ENCODE measurements at regions not wholly inside any gene's neighbourhood (a gene's known extent, or its start where the extent isn't known, plus 50 kb on each side); places are given as distances from the start of the nearest gene placed in this dataset.

DNA sequence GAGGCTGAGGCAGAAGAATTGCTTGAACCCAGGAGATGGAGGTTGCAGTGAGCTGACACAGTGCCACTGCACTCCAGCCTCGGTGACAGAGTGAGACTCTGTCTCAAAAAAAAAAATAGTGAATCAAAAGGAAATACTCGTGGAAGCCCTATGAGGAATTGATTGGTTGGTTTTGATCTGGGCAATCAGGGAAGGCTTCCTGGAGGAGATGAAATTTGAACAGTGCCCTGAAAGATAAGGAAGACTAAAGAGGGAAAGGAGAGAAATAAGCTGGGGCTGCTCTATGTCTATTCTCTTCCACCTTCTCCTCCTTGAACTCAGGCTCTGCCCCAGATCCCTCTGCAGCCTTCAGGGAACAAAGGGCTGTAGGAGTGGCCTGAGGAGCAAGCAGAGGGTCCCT, 54.1 kb downstream of the IRF2BPL start:
- H3K27me3 ChIP-seq (ENCODE audit: control insufficient read depth, insufficient read depth, low read length): no peaks in the 10 kb centered on the region
- H3K4me3 ChIP-seq (ENCODE audit: low read depth, low read length): no peak overlapping the region
- TF ChIP-seq, protein P1, sequence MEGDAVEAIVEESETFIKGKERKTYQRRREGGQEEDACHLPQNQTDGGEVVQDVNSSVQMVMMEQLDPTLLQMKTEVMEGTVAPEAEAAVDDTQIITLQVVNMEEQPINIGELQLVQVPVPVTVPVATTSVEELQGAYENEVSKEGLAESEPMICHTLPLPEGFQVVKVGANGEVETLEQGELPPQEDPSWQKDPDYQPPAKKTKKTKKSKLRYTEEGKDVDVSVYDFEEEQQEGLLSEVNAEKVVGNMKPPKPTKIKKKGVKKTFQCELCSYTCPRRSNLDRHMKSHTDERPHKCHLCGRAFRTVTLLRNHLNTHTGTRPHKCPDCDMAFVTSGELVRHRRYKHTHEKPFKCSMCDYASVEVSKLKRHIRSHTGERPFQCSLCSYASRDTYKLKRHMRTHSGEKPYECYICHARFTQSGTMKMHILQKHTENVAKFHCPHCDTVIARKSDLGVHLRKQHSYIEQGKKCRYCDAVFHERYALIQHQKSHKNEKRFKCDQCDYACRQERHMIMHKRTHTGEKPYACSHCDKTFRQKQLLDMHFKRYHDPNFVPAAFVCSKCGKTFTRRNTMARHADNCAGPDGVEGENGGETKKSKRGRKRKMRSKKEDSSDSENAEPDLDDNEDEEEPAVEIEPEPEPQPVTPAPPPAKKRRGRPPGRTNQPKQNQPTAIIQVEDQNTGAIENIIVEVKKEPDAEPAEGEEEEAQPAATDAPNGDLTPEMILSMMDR (IDR thresholded peaks at IDR 0.05; ENCODE audit: insufficient read depth, low read length, severe bottlenecking): no peak
- DNase-seq (ENCODE audit: low read depth) (no peak), FAIRE-seq (no peak)
- H3K36me3 ChIP-seq (ENCODE audit: control insufficient read depth, insufficient read depth, low read length): no peaks in the 10 kb centered on the region

DNA sequence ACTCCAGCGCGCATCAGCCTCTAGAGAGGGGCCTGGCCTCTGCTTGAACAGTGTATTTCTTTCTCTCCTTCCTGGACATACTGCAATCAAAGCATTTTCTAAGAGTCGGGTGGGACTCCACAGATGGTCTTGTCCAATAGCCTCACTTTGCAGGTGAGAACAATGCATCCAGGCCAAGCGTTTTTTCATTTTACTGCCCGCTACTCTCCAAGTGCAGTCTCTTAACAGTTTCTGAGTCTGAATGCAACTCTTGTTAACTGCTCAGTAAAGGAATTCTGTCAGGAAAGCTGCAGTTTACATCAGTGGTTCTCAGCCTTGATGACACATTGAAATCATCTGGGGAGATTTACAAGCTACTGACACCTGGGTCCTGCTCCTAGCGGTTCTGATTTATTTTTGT, 57.0 kb downstream of the IRF2BPL start:
- Histone ChIP-seq H3K27me3 (ENCODE audit: control insufficient read depth, insufficient read depth, low read length) (no peaks in the 10 kb centered on the region), H3K4me3 (ENCODE audit: low read depth, low read length) (no peak overlapping the region), H3K36me3 (ENCODE audit: control insufficient read depth, insufficient read depth, low read length) (no peaks in the 10 kb centered on the region)
- no peak for DNase-seq (ENCODE audit: low read depth)
- no peak for FAIRE-seq
- TF ChIP-seq, protein P1 (IDR thresholded peaks at IDR 0.05; ENCODE audit: insufficient read depth, low read length, severe bottlenecking): no peak

DNA sequence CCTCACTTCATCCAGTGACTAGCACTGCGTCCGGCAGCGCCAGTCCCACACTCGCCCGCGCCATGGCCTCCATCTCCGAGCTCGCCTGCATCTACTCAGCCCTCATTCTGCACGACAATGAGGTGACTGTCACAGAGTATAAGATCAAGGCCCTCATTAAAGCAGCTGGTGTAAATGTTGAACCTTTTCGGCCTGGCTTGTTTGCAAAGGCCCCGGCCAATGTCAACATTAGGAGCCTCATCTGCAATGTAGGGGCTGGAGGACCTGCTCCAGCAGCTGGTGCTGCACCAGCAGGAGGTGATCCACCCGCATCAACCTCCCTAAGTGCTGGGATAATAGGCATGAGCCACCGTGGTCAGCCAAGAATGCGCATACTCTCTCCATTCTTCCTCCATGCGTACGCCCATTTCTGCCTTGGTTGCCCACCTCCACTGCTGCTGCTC, 59.9 kb downstream of the IRF2BPL start:
- H3K4me3 ChIP-seq (ENCODE audit: low read depth, low read length): no peak overlapping the region
- no peaks in the 10 kb centered on the region for H3K27me3 ChIP-seq (ENCODE audit: control insufficient read depth, insufficient read depth, low read length)
- FAIRE-seq (no peak), DNase-seq (ENCODE audit: low read depth) (no peak)
- TF ChIP-seq, protein P1 (IDR thresholded peaks at IDR 0.05; ENCODE audit: insufficient read depth, low read length, severe bottlenecking): no peak
- H3K36me3 ChIP-seq (ENCODE audit: control insufficient read depth, insufficient read depth, low read length): no peaks in the 10 kb centered on the region

DNA sequence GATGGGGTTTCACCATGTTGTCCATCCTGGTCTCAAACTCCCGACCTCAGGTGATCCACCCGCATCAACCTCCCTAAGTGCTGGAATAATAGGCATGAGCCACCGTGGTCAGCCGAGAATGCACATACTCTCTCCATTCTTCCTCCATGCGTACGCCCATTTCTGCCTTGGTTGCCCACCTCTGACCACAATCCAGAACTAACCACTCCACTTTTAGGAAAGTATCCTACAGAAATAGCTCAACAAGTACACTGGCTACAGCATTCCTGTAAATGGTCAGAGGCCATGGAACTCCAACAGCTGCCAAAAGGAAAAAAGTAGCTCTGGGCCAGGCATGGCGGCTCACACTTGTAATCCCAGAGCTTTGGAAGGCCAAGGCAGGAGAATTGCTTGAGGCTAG, 60.7 kb downstream of the IRF2BPL start:
- no peaks in the 10 kb centered on the region for H3K36me3 ChIP-seq (ENCODE audit: control insufficient read depth, insufficient read depth, low read length)
- DNase-seq (ENCODE audit: low read depth) (no peak), FAIRE-seq (no peak)
- no peak overlapping the region for H3K4me3 ChIP-seq (ENCODE audit: low read depth, low read length)
- H3K27me3 ChIP-seq (ENCODE audit: control insufficient read depth, insufficient read depth, low read length): no peaks in the 10 kb centered on the region
- TF ChIP-seq, protein P1 (IDR thresholded peaks at IDR 0.05; ENCODE audit: insufficient read depth, low read length, severe bottlenecking): no peak

DNA sequence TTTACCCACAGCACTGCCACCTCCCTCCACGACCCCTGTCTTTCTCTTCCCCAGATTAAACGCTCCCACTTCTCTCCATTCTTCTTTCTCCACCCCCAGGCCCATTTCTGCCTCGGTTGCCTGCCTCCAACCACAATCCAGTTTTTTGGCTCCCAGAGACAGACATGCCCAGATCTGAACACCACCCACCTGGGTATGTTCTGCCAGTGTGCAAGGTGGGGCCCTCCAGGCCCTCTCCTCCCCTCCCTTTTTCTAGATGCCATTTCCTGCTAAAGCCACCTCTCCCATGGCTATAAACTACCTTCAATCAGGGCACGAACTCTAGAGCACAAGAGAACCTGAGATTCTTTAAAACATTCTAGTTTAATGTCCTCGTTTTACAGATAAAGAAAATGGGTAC, 63.3 kb downstream of the IRF2BPL start:
- Histone ChIP-seq H3K36me3 (ENCODE audit: control insufficient read depth, insufficient read depth, low read length) (no peaks in the 10 kb centered on the region), H3K4me3 (ENCODE audit: low read depth, low read length) (no peak overlapping the region), H3K27me3 (ENCODE audit: control insufficient read depth, insufficient read depth, low read length) (no peaks in the 10 kb centered on the region)
- TF ChIP-seq, protein P1 (IDR thresholded peaks at IDR 0.05; ENCODE audit: insufficient read depth, low read length, severe bottlenecking): no peak
- DNase-seq (ENCODE audit: low read depth) (no peak), FAIRE-seq (no peak)

DNA sequence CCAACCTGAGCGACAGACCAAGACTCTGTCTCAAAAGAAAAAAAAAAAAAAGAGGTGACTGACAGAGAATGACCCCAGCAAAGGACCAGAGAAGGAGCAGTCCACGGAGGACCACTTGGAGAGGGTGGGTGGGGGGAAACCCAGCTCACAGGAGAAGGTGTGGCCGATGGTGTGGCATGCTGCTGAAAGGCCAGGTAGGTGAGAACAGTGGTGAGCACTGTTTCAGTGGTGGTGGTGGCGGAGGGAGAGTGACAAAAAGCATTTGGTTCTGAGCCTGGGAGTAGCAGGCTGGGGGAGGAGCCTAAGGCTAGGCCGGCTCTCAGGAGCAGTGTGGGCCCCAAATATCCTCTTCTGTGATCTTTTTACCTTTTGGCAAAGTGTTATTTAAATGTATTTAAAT, 63.8 kb downstream of the IRF2BPL start:
- Histone ChIP-seq H3K4me3 (ENCODE audit: low read depth, low read length) (no peak overlapping the region), H3K27me3 (ENCODE audit: control insufficient read depth, insufficient read depth, low read length) (no peaks in the 10 kb centered on the region), H3K36me3 (ENCODE audit: control insufficient read depth, insufficient read depth, low read length) (no peaks in the 10 kb centered on the region)
- DNase-seq (ENCODE audit: low read depth) (no peak), FAIRE-seq (no peak)
- TF ChIP-seq, protein P1 (IDR thresholded peaks at IDR 0.05; ENCODE audit: insufficient read depth, low read length, severe bottlenecking): no peak
